HepG2 (cell line): ENCODE measurements at regions not wholly inside any gene's neighbourhood (a gene's known extent, or its start where the extent isn't known, plus 50 kb on each side); places are given as distances from the start of the nearest gene placed in this dataset.

Experiments used
- ATAC-seq: fragments of 200-7000 bp; cut with Tn5 transposase; 3 replicates; pipeline ENCODE4 v1.9.1; 2020; ENCODE audit warnings: mild to moderate bottlenecking, moderate library complexity
- BruUV-seq: library from RNA; stranded (reverse); fragments of 400-500 nt; replicated peaks from 2 replicates; lab custom pipeline; 2021; lab: Mats Ljungman, UMichigan
- CTCF ChIA-PET: fragments of 300-600 bp; formaldehyde crosslinking; extraction: SDS; loops from one replicate; lab custom pipeline; 2021; ENCODE audit warnings: low total read pairs, inconsistent platforms, low intra/inter-chr PET ratio; lab: Yijun Ruan, JAX
- POLR2A ChIA-PET: fragments of 350-600 bp; sonication (Branson Sonifier 250); formaldehyde crosslinking; loops from one replicate; lab custom pipeline; 2020; ENCODE audit warnings: antibody characterized with exemption, inconsistent platforms; lab: Yijun Ruan, JAX
- DNase-seq: peaks from one replicate; pipeline ENCODE4 v3.0.0-alpha.2; 2015; ENCODE audit warnings: low spot score
- FAIRE-seq: peaks from 3 replicates; lab custom pipeline; 2011; peaks lifted over from hg19 to GRCh38; lab: Jason Lieb, UNC
- H2AFZ ChIP-seq: one replicate; pipeline ENCODE4 v1.6.1; 2011; ENCODE audit warnings: low read length, inconsistent platforms
- H3K27ac ChIP-seq: fragments of 300-600 bp; 3 replicates; pipeline ENCODE4 v1.8.0; 2011; ENCODE audit warnings: mixed run types, mild to moderate bottlenecking, mixed read lengths, low read length, inconsistent platforms; ENCODE audit not compliant: insufficient read depth; ENCODE audit errors: extremely low read length
- H3K27me3 ChIP-seq, 2 experiments: fragments of 200-600 bp in 1 of 2; 2 replicates in 1 of 2; 3 replicates in 1 of 2; pipeline versions ENCODE4 v1.6.0 to v1.8.0; 2011; ENCODE audit warnings: low read length in 2 of 2, mild to moderate bottlenecking in 2 of 2, moderate library complexity in 2 of 2, inconsistent platforms in 1 of 2; ENCODE audit not compliant: insufficient read depth in 2 of 2, control insufficient read depth in 1 of 2
- H3K36me3 ChIP-seq, 2 experiments: fragments of 200-600 bp in 1 of 2; replicated peaks in 1 of 2; 2 replicates in 1 of 2; 3 replicates in 1 of 2; pipeline versions ENCODE4 v1.5.1 to v1.8.0; 2011; ENCODE audit warnings: low read length in 2 of 2, inconsistent platforms in 1 of 2; ENCODE audit not compliant: insufficient read depth in 2 of 2, control insufficient read depth in 1 of 2
- H3K4me1 ChIP-seq: 2 replicates; pipeline ENCODE4 v1.5.1; 2012; ENCODE audit warnings: low read length, inconsistent platforms; ENCODE audit not compliant: insufficient read depth
- H3K4me2 ChIP-seq: 2 replicates; pipeline ENCODE4 v1.6.0; 2011; ENCODE audit warnings: low read depth, low read length, inconsistent platforms
- H3K4me3 ChIP-seq, 3 experiments: fragments of 200-600 bp in 1 of 3; sonication (generic), shearing (Covaris generic) in 1 of 3; replicated peaks in 1 of 3; 2 replicates each; pipeline ENCODE4 v1.5.1; 2011 to 2016; ENCODE audit warnings: low read length in 3 of 3, inconsistent platforms in 2 of 3, low read depth in 2 of 3, mild to moderate bottlenecking in 2 of 3, control low read depth in 1 of 3, mixed read lengths in 1 of 3; ENCODE audit not compliant: insufficient read depth in 1 of 3
- H3K79me2 ChIP-seq: one replicate; pipeline ENCODE4 v1.6.1; 2011; ENCODE audit warnings: low read length, inconsistent platforms; ENCODE audit not compliant: insufficient read depth
- H3K9ac ChIP-seq: 2 replicates; pipeline ENCODE4 v1.6.0; 2011; ENCODE audit warnings: mild to moderate bottlenecking, low read depth, low read length, inconsistent platforms; ENCODE audit not compliant: insufficient read depth
- H3K9me3 ChIP-seq: 2 replicates; pipeline ENCODE4 v1.5.1; 2012; ENCODE audit warnings: mild to moderate bottlenecking, low read length
- H4K20me1 ChIP-seq: 2 replicates; pipeline ENCODE4 v1.6.0; 2011; ENCODE audit warnings: inconsistent platforms, mild to moderate bottlenecking, low read length, moderate library complexity; ENCODE audit not compliant: insufficient read depth
- CHCHD3 ChIP-seq: sonication (generic); formaldehyde crosslinking; IDR thresholded peaks from 2 replicates; pipeline ENCODE4 v1.8.0; 2022; ENCODE audit warnings: mild to moderate bottlenecking, missing genetic modification reagents, moderate library complexity
- ELF4 ChIP-seq: sonication (generic); formaldehyde crosslinking; IDR thresholded peaks from 2 replicates; pipeline ENCODE4 v1.5.0; 2020; ENCODE audit warnings: missing genetic modification reagents, mild to moderate bottlenecking, moderate library complexity, borderline replicate concordance
- HNRNPL ChIP-seq: fragments of 200-400 bp; formaldehyde crosslinking; IDR thresholded peaks from 2 replicates; pipeline ENCODE4 v1.6.1; 2017; ENCODE audit warnings: mild to moderate bottlenecking, low read depth, low read length
- MBNL3 ChIP-seq: fragments of 250-450 bp; sonication (Bioruptor Pico); conservative IDR thresholded peaks from 2 replicates; pipeline ENCODE4 v1.8.0; 2022; ENCODE audit warnings: mild to moderate bottlenecking, inconsistent platforms
- NFE2L1 ChIP-seq: sonication (generic); formaldehyde crosslinking; IDR thresholded peaks from 2 replicates; pipeline ENCODE4 v1.4.0; 2020; ENCODE audit warnings: missing genetic modification reagents, mild to moderate bottlenecking, borderline replicate concordance
- NFYB ChIP-seq: sonication (generic); formaldehyde crosslinking; IDR thresholded peaks from 2 replicates; pipeline ENCODE4 v1.4.0; 2020; ENCODE audit warnings: missing genetic modification reagents
- RFX1 ChIP-seq: fragments of 450-650 bp; IDR thresholded peaks from 2 replicates; pipeline ENCODE4 v1.6.1; 2017
- SALL2 ChIP-seq: sonication (generic); formaldehyde crosslinking; IDR thresholded peaks from 2 replicates; pipeline ENCODE4 v1.8.1; 2023; ENCODE audit warnings: mild to moderate bottlenecking, missing genetic modification reagents, inconsistent platforms
- XRCC5 ChIP-seq: fragments of 200-400 bp; formaldehyde crosslinking; optimal IDR thresholded peaks from 2 replicates; pipeline ENCODE3; 2017; ENCODE audit warnings: mild to moderate bottlenecking, low read length
- ZNF225 ChIP-seq: sonication (generic); formaldehyde crosslinking; IDR thresholded peaks from 2 replicates; pipeline ENCODE4 v1.4.0; 2020; ENCODE audit warnings: mild to moderate bottlenecking, missing genetic modification reagents
- ZNF569 ChIP-seq: sonication (generic); formaldehyde crosslinking; IDR thresholded peaks from 2 replicates; pipeline ENCODE4 v1.5.0; 2020; ENCODE audit warnings: mild to moderate bottlenecking, missing genetic modification reagents, moderate library complexity, borderline replicate concordance
- ZNF768 ChIP-seq: sonication (generic); formaldehyde crosslinking; IDR thresholded peaks from 2 replicates; pipeline ENCODE4 v1.4.0; 2020; ENCODE audit warnings: missing genetic modification reagents
- WGBS: methylation state at CpG from one replicate; pipeline ENCODE4 v1.1.6; 2017; ENCODE audit warnings: low lambda C conversion rate; 5-methylcytosine and 5-hydroxymethylcytosine counted together
- in situ Hi-C: cut with HindIII; loops from 2 replicates; pipeline ENCODE4 v1.10.0; 2017; ENCODE audit warnings: low pct_unique_long_range_greater_than_20kb; ENCODE audit not compliant: extremely low pct_ligation_motif_present
- intact Hi-C: fragments of 100-400 bp; cut with micrococcal nuclease; formaldehyde crosslinking; loops from one replicate; pipeline ENCODE4 v1.10.0; 2022; ENCODE audit not compliant: unreplicated experiment
- TF ChIP-seq, protein P1 (sequence below): sonication (generic); formaldehyde crosslinking; IDR thresholded peaks from 2 replicates; pipeline ENCODE4 v1.4.0; 2020; ENCODE audit warnings: mild to moderate bottlenecking, missing genetic modification reagents
- TF ChIP-seq, protein P2 (sequence below): sonication (generic); formaldehyde crosslinking; IDR thresholded peaks from 2 replicates; pipeline ENCODE4 v1.8.1; 2023; ENCODE audit warnings: mild to moderate bottlenecking, missing genetic modification reagents
- TF ChIP-seq, protein P3 (sequence below): sonication (generic); formaldehyde crosslinking; IDR thresholded peaks from 2 replicates; pipeline ENCODE4 v1.4.0; 2020; ENCODE audit warnings: missing genetic modification reagents, borderline replicate concordance

- no peak for TF ChIP-seq XRCC5
Measured at GRCh38 chr1:217115404-217116380, 392.5 kb upstream of the ESRRG start (continued).

- Histone ChIP-seq H3K36me3 (no peaks in the 10 kb centered on the region), H3K9ac (no peak overlapping the region), H4K20me1 (no peaks in the 10 kb centered on the region), H3K79me2 (no peaks in the 10 kb centered on the region), H3K4me3 (no peak overlapping the region), H3K9me3 (no peaks in the 10 kb centered on the region), H3K4me1 (no peaks in the 10 kb centered on the region), H3K4me2 (no peak overlapping the region), H3K27ac (no peak overlapping the region), H2AFZ (no peak overlapping the region), H3K27me3 (no peaks in the 10 kb centered on the region)
- intact Hi-C loops, result no loop called here
- ChIA-PET POLR2A (no interaction called here), CTCF (no interaction called here)
- ATAC-seq, result no peak
- 0% methylated on average over 1 of the region's 1 CpG for WGBS
- BruUV-seq, result no TSS peak
- in situ Hi-C loops, result no loop called here
- DNase-seq, result no peak
- no peak for FAIRE-seq
- TF ChIP-seq SALL2 (CRISPR knock-in tag) (no peak), ZNF569 (CRISPR knock-in tag) (no peak), NFE2L1 (CRISPR knock-in tag) (no peak), ZNF225 (CRISPR knock-in tag) (no peak), ELF4 (no peak), NFYB (CRISPR knock-in tag) (no peak), RFX1 (no peak), CHCHD3 (no peak), ZNF768 (CRISPR knock-in tag) (no peak), MBNL3 (no peak), HNRNPL (no peak)
- TF ChIP-seq, protein P1, sequence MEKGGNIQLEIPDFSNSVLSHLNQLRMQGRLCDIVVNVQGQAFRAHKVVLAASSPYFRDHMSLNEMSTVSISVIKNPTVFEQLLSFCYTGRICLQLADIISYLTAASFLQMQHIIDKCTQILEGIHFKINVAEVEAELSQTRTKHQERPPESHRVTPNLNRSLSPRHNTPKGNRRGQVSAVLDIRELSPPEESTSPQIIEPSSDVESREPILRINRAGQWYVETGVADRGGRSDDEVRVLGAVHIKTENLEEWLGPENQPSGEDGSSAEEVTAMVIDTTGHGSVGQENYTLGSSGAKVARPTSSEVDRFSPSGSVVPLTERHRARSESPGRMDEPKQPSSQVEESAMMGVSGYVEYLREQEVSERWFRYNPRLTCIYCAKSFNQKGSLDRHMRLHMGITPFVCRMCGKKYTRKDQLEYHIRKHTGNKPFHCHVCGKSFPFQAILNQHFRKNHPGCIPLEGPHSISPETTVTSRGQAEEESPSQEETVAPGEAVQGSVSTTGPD (CRISPR knock-in tag), result no peak
- TF ChIP-seq, protein P2, sequence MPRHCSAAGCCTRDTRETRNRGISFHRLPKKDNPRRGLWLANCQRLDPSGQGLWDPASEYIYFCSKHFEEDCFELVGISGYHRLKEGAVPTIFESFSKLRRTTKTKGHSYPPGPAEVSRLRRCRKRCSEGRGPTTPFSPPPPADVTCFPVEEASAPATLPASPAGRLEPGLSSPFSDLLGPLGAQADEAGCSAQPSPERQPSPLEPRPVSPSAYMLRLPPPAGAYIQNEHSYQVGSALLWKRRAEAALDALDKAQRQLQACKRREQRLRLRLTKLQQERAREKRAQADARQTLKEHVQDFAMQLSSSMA (CRISPR knock-in tag), result no peak
- TF ChIP-seq, protein P3, sequence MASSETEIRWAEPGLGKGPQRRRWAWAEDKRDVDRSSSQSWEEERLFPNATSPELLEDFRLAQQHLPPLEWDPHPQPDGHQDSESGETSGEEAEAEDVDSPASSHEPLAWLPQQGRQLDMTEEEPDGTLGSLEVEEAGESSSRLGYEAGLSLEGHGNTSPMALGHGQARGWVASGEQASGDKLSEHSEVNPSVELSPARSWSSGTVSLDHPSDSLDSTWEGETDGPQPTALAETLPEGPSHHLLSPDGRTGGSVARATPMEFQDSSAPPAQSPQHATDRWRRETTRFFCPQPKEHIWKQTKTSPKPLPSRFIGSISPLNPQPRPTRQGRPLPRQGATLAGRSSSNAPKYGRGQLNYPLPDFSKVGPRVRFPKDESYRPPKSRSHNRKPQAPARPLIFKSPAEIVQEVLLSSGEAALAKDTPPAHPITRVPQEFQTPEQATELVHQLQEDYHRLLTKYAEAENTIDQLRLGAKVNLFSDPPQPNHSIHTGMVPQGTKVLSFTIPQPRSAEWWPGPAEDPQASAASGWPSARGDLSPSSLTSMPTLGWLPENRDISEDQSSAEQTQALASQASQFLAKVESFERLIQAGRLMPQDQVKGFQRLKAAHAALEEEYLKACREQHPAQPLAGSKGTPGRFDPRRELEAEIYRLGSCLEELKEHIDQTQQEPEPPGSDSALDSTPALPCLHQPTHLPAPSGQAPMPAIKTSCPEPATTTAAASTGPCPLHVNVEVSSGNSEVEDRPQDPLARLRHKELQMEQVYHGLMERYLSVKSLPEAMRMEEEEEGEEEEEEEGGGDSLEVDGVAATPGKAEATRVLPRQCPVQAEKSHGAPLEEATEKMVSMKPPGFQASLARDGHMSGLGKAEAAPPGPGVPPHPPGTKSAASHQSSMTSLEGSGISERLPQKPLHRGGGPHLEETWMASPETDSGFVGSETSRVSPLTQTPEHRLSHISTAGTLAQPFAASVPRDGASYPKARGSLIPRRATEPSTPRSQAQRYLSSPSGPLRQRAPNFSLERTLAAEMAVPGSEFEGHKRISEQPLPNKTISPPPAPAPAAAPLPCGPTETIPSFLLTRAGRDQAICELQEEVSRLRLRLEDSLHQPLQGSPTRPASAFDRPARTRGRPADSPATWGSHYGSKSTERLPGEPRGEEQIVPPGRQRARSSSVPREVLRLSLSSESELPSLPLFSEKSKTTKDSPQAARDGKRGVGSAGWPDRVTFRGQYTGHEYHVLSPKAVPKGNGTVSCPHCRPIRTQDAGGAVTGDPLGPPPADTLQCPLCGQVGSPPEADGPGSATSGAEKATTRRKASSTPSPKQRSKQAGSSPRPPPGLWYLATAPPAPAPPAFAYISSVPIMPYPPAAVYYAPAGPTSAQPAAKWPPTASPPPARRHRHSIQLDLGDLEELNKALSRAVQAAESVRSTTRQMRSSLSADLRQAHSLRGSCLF (CRISPR knock-in tag), result no peak
Measured at GRCh38 chr1:217109928-217110327, 386.7 kb upstream of the ESRRG start.
